PC-3 (cell line): ENCODE measurements at regions not wholly inside any gene's neighbourhood (a gene's known extent, or its start where the extent isn't known, plus 50 kb on each side); places are given as distances from the start of the nearest gene placed in this dataset.

ENCODE experiments used
- CTCF ChIP-seq: fragments of 300-600 bp; sonication (generic); conservative IDR thresholded peaks from 2 replicates; pipeline ENCODE4 v1.5.1; 2017; ENCODE audit warnings: antibody characterized with exemption, low read depth, mild to moderate bottlenecking, low read length
- EZH2 ChIP-seq: fragments of 300-600 bp; sonication (generic); IDR thresholded peaks from one replicate; pipeline ENCODE4 v1.6.1; 2017; ENCODE audit warnings: antibody characterized with exemption, mild to moderate bottlenecking, low read length; ENCODE audit not compliant: unreplicated experiment
- EZH2phosphoT487 ChIP-seq: fragments of 300-600 bp; sonication (generic); IDR thresholded peaks from 2 replicates; pipeline ENCODE4 v1.6.1; 2018; ENCODE audit warnings: mild to moderate bottlenecking, antibody characterized with exemption, low read length, borderline replicate concordance

- no peak for TF ChIP-seq CTCF
- no peak for TF ChIP-seq EZH2
- TF ChIP-seq EZH2phosphoT487, result no peak
Measured at GRCh38 chr1:112335351-112335750, 60.7 kb upstream of the CTTNBP2NL start.
